Colonic mucosa (tissue), 4 donors: ENCODE measurements at regions not wholly inside any gene's neighbourhood (a gene's known extent, or its start where the extent isn't known, plus 50 kb on each side); places are given as distances from the start of the nearest gene placed in this dataset.
"Not testable (repeated sequence)": the region's sequence is repeated elsewhere in the genome, so short reads cannot be mapped to it uniquely, and the experiment has no call there.

ENCODE experiments used
- DNase-seq: peaks from one replicate; pipeline ENCODE4 v3.0.0-alpha.2; 2020
- H3K27ac ChIP-seq: fragments of 200-600 bp; one replicate; pipeline ENCODE4 v1.8.0; 2021
- H3K27me3 ChIP-seq: fragments of 200-600 bp; one replicate; pipeline ENCODE4 v1.8.0; 2021
- H3K36me3 ChIP-seq: fragments of 200-600 bp; one replicate; pipeline ENCODE4 v1.8.0; 2021
- H3K4me1 ChIP-seq: fragments of 200-600 bp; one replicate; pipeline ENCODE4 v1.8.0; 2021; ENCODE audit warnings: mild to moderate bottlenecking
- H3K4me3 ChIP-seq: fragments of 200-600 bp; one replicate; pipeline ENCODE4 v1.8.0; 2021
- H3K9ac ChIP-seq, 2 donors: one replicate each; pipeline ENCODE4 v1.7.0; 2013; ENCODE audit warnings: control low read depth in 2 of 2, low read depth in 2 of 2, low read length in 2 of 2
- H3K9me3 ChIP-seq: fragments of 200-600 bp; one replicate; pipeline ENCODE4 v1.8.0; 2021
- CTCF ChIP-seq: fragments of 200-600 bp; IDR thresholded peaks from one replicate; pipeline ENCODE4 v1.8.0; 2022; ENCODE audit warnings: antibody characterized with exemption, mild to moderate bottlenecking
- intact Hi-C: fragments of 100-400 bp; cut with DNase I; formaldehyde crosslinking; loops from one replicate; pipeline ENCODE4 v1.14.1; 2022
- donor health status: healthy.
- donor health status: DM: no; HTN: no; CAD: no.
- donor health status: DM: no; HTN: no; CAD: no.

GRCh38 chrX:122941806-122942205 is 242.3 kb upstream of the GRIA3 start:
- no peaks in the 10 kb centered on the region for H3K9me3 ChIP-seq
- H3K36me3 ChIP-seq: no peaks in the 10 kb centered on the region
- intact Hi-C loops: no loop called here
- H3K4me3 ChIP-seq: no peak overlapping the region
- no peaks in the 10 kb centered on the region for H3K4me1 ChIP-seq
- H3K9ac ChIP-seq: no peak overlapping the region
- no peak overlapping the region for H3K27ac ChIP-seq
- H3K27me3 ChIP-seq: no peaks in the 10 kb centered on the region
- no peak for DNase-seq
- no peak for TF ChIP-seq CTCF

- no peaks in the 10 kb centered on the region for H3K27me3 ChIP-seq
- no peaks in the 10 kb centered on the region for H3K9me3 ChIP-seq
- DNase-seq: no peak
- H3K27ac ChIP-seq: no peak overlapping the region
- H3K4me1 ChIP-seq: no peaks in the 10 kb centered on the region
- no peak for TF ChIP-seq CTCF
- intact Hi-C loops: no loop called here
- H3K36me3 ChIP-seq: no peaks in the 10 kb centered on the region
- H3K4me3 ChIP-seq: no peak overlapping the region
- H3K9ac ChIP-seq: no peak overlapping the region
Observed at GRCh38 chrX:122943918-122944317, 240.2 kb upstream of the GRIA3 start.

DNA sequence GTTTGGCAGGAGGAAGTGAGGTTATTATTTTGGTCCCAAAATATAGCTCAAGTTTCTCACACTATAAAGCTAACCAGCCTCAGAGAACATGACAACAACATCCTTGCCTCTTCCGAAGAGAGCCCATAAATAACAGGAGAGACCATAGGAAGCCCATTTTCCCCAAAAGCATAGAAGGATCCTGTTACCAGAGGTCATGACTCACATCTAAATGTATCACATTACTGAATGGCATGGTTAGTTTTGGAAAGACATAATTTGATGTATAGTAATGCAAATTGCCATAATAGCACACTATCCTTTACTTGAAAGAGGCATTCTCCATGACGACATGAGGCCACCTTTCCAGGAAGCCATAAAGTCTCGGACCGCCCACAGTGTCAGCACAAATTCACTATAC is 238.8 kb upstream of the GRIA3 start:
- no peaks in the 10 kb centered on the region for H3K27me3 ChIP-seq
- H3K36me3 ChIP-seq: no peaks in the 10 kb centered on the region
- no peaks in the 10 kb centered on the region for H3K9me3 ChIP-seq
- no peak overlapping the region for H3K27ac ChIP-seq
- no peak for DNase-seq
- intact Hi-C loops: no loop called here
- no peaks in the 10 kb centered on the region for H3K4me1 ChIP-seq
- TF ChIP-seq CTCF: no peak
- no peak overlapping the region for H3K9ac ChIP-seq
- H3K4me3 ChIP-seq: no peak overlapping the region

- DNase-seq: no peak
- no peak overlapping the region for H3K4me3 ChIP-seq
- no peaks in the 10 kb centered on the region for H3K4me1 ChIP-seq
- no peaks in the 10 kb centered on the region for H3K27me3 ChIP-seq
- intact Hi-C loops: no loop called here
- no peaks in the 10 kb centered on the region for H3K36me3 ChIP-seq
- no peaks in the 10 kb centered on the region for H3K9me3 ChIP-seq
- no peak overlapping the region for H3K27ac ChIP-seq
- H3K9ac ChIP-seq: no peak overlapping the region
- TF ChIP-seq CTCF: no peak
Observed at GRCh38 chrX:122972604-122973003, 211.5 kb upstream of the GRIA3 start.

DNA sequence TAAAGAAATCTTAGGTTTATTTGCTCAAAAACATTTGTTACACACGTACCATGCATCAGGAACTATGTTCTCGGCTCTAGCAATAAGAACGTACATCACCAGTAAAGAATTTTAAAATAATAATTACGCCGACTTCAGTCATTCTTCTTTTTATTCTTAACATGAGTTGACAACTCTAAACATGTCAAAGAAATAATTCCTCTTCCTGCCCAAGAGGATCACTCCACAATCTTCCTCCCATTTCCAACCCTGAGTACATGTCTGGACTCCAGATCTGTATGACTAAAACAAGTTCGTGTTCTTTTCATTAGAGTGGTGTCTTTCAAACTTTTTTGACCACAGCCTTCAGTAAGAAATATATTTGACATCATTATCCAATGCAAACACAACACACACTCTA is 201.6 kb upstream of the GRIA3 start:
- DNase-seq: no peak
- H3K36me3 ChIP-seq: no peaks in the 10 kb centered on the region
- no peaks in the 10 kb centered on the region for H3K4me1 ChIP-seq
- intact Hi-C loops: no loop called here
- H3K4me3 ChIP-seq: no peak overlapping the region
- H3K9me3 ChIP-seq: no peaks in the 10 kb centered on the region
- H3K27ac ChIP-seq: no peak overlapping the region
- no peaks in the 10 kb centered on the region for H3K27me3 ChIP-seq
- no peak for TF ChIP-seq CTCF
- H3K9ac ChIP-seq: no peak overlapping the region

GRCh38 chrX:123002844-123003243 is 181.2 kb upstream of the GRIA3 start:
- DNase-seq, H3K4me3 ChIP-seq, H3K9ac ChIP-seq, H3K9me3 ChIP-seq, H3K27ac ChIP-seq, intact Hi-C loops, H3K27me3 ChIP-seq, H3K4me1 ChIP-seq, H3K36me3 ChIP-seq: not testable (repeated sequence)
